GM12875 (cell line): ENCODE measurements at regions not wholly inside any gene's neighbourhood (a gene's known extent, or its start where the extent isn't known, plus 50 kb on each side); places are given as distances from the start of the nearest gene placed in this dataset.

Experiments used
- H3K4me3 ChIP-seq: one replicate; pipeline ENCODE4 v1.5.1; 2011; ENCODE audit warnings: low read depth, low read length, control low read depth
- CTCF ChIP-seq: IDR thresholded peaks from 2 replicates; pipeline ENCODE4 v1.5.1; 2011; ENCODE audit warnings: low read depth, mild to moderate bottlenecking, control low read depth, inconsistent platforms, low read length, moderate library complexity, borderline replicate concordance; ENCODE audit not compliant: insufficient read depth

GRCh38 chr1:13964768-13965167, 264.8 kb downstream of the PRDM2 start:
- H3K4me3 ChIP-seq, result no peak overlapping the region
- TF ChIP-seq CTCF, result no peak

DNA sequence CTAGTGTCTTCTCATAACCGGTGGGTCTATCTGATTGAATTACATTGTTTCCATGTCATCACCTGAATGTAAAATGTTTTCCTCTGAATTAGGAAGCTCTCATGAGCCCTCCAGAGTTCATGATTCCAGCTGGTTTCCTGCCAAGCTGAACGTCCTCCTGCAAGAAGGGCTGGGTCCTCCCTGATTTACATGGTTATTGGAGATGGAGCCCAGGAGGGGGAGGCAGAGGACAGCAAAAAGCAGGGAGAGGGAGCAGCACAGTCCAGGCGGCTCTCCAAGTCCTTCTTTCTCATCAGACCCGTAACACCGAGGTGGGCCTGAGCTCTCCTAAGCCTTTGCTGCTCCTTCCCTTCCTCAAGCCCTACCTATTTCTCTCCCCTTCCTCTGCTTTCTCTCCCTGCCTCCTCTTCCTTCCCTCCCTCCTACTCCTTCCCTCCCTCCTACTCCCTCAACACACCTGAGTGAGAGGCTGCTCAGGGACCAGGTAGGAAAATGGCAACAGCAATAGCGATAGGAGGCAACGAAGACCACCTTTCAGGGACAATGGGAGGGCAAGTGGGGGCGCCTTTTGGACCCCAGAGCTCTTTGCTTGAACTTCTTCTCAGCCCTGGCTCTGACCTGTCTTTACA, 265.9 kb downstream of the PRDM2 start:
- TF ChIP-seq CTCF, result peak; percentile 34; the same call in 1 of the 2 replicates
- no peak overlapping the region for H3K4me3 ChIP-seq

DNA sequence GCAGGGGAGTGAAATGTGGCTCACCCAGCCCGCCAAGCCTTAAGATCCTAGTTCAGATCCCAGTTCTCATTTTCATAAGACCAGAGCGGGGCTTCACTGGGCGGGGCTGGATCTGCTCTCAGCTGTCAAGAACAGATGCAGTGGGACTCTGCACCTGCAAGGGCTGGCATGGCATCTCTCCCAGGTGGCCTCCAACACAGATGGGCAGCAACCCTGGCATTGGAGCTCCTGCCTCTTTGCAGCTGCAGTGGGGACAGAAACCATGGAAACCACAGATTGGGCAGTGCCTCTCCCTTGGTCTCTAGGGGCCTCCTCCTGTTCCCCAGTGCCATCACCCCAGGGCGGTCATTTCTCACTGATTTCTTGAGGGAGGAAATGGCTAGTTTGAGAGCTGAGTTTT, 267.7 kb downstream of the PRDM2 start:
- no peak for TF ChIP-seq CTCF
- no peak overlapping the region for H3K4me3 ChIP-seq

- H3K4me3 ChIP-seq, result no peak overlapping the region
- no peak for TF ChIP-seq CTCF
These were observed 268.4 kb downstream of the PRDM2 start for GRCh38 chr1:13968361-13968760.

- TF ChIP-seq CTCF, result no peak
- no peak overlapping the region for H3K4me3 ChIP-seq
These were observed 270.8 kb downstream of the PRDM2 start for GRCh38 chr1:13970631-13971247.

DNA sequence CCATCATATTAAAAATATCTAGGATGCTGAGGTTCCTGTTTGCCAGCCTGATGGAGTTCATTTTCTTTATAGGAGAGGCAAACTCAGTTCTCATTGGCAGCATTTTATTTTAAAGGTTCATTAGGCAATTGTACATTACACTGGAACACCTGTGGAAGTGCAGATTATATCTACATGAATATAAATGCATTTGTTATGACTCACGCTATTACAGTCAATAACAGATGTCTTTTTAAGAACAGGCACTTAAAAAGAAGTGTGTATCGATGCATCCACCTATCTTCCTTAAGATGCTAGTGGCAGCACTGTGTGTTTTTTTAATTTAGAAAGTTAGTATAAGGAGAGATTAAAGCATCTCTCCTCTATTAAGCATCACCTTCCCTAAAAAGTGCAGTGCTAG, 276.5 kb downstream of the PRDM2 start:
- no peak for TF ChIP-seq CTCF
- H3K4me3 ChIP-seq, result no peak overlapping the region

DNA sequence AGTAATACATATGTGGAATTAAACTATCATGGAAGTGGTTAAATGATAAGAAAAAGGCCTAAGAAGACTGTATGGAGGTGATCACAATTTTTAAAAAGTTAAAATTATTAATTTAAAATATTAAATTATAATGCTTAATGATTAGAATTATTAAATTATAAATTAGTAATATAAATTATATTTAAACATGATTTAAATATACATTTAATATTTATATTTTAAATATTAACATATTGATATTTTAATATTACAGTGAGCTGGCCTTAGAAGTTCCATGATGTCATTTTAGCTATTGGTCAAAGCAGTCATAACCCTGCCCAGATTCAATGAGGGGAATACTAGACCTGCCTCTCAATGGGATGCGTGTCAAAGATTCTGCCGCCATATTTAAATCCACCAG, 281.2 kb downstream of the PRDM2 start:
- TF ChIP-seq CTCF, result no peak
- H3K4me3 ChIP-seq, result no peak overlapping the region
